GM12891 (cell line): ENCODE measurements at regions not wholly inside any gene's neighbourhood (a gene's known extent, or its start where the extent isn't known, plus 50 kb on each side); places are given as distances from the start of the nearest gene placed in this dataset.
"Not testable (repeated sequence)": the region's sequence is repeated elsewhere in the genome, so short reads cannot be mapped to it uniquely, and the experiment has no call there.

Source experiments
- DNase-seq: peaks from one replicate; pipeline ENCODE4 v3.0.0; 2011; ENCODE audit warnings: low spot score; ENCODE audit not compliant: insufficient read length
- FAIRE-seq: peaks from 2 replicates; lab custom pipeline; 2011; peaks lifted over from hg19 to GRCh38; lab: Jason Lieb, UNC
- PAX5 ChIP-seq: IDR thresholded peaks from 2 replicates; pipeline ENCODE4 v1.6.1; 2011; ENCODE audit warnings: low read length, moderate library complexity, mild to moderate bottlenecking; ENCODE audit not compliant: insufficient read depth, severe bottlenecking
- POLR2A ChIP-seq: IDR thresholded peaks from 2 replicates; pipeline ENCODE4 v1.6.1; 2011; ENCODE audit warnings: low read depth, low read length, control low read depth
- POLR2AphosphoS5 ChIP-seq: IDR thresholded peaks from 2 replicates; pipeline ENCODE4 v1.6.1; 2011; ENCODE audit warnings: low read depth, low read length, control low read depth
- POU2F2 ChIP-seq: IDR thresholded peaks from 2 replicates; pipeline ENCODE4 v1.6.1; 2011; ENCODE audit warnings: low read depth, mild to moderate bottlenecking, control low read depth, low read length, moderate library complexity
- SPI1 ChIP-seq: IDR thresholded peaks from 2 replicates; pipeline ENCODE4 v1.6.1; 2011; ENCODE audit warnings: low read depth, low read length, control low read depth
- TAF1 ChIP-seq: IDR thresholded peaks from 2 replicates; pipeline ENCODE4 v1.6.1; 2011; ENCODE audit warnings: low read depth, low read length, control low read depth

- FAIRE-seq (no peak), DNase-seq (no peak)
- TF ChIP-seq POLR2A (no peak), TAF1 (no peak), POU2F2 (no peak), SPI1 (no peak), POLR2AphosphoS5 (no peak), PAX5 (no peak)
Observed at GRCh38 chr5:162268694-162269481, 201.3 kb downstream of the GABRG2 start.

GRCh38 chr5:162272417-162272816 lies 204.8 kb downstream of the GABRG2 start:
- no peak for FAIRE-seq
- no peak for TF ChIP-seq PAX5
- TF ChIP-seq POLR2A, result no peak
- no peak for TF ChIP-seq SPI1
- no peak for TF ChIP-seq POLR2AphosphoS5
- no peak for TF ChIP-seq POU2F2
- no peak for TF ChIP-seq TAF1
- DNase-seq, result no peak

- TF ChIP-seq POU2F2, result no peak
- no peak for TF ChIP-seq POLR2AphosphoS5
- TF ChIP-seq SPI1, result no peak
- DNase-seq, result no peak
- no peak for FAIRE-seq
Observed at GRCh38 chr5:162274679-162275078, 207.1 kb downstream of the GABRG2 start.

- FAIRE-seq, DNase-seq: not testable (repeated sequence)
Observed at GRCh38 chr5:162275387-162275786, 207.8 kb downstream of the GABRG2 start.

- FAIRE-seq, result no peak
- DNase-seq, result no peak
- TF ChIP-seq POLR2AphosphoS5 (no peak), PAX5 (no peak), POLR2A (no peak), POU2F2 (no peak), TAF1 (no peak), SPI1 (no peak)
Observed at GRCh38 chr5:162282191-162282590, 214.6 kb downstream of the GABRG2 start.

GRCh38 chr5:162283609-162284008 lies 216.0 kb downstream of the GABRG2 start:
- TF ChIP-seq TAF1, result no peak
- TF ChIP-seq SPI1, result no peak
- TF ChIP-seq POU2F2, result no peak
- TF ChIP-seq POLR2A, result no peak
- DNase-seq, result no peak
- FAIRE-seq, result no peak

- TF ChIP-seq POLR2A (no peak), SPI1 (no peak), TAF1 (no peak), POU2F2 (no peak), POLR2AphosphoS5 (no peak), PAX5 (no peak)
- FAIRE-seq, result no peak
- DNase-seq, result no peak
Observed at GRCh38 chr5:162288647-162289296, 221.2 kb downstream of the GABRG2 start.

GRCh38 chr5:162289489-162289888 lies 221.9 kb downstream of the GABRG2 start:
- no peak for FAIRE-seq
- no peak for DNase-seq
- TF ChIP-seq TAF1 (no peak), SPI1 (no peak), POLR2AphosphoS5 (no peak), POLR2A (no peak), POU2F2 (no peak), PAX5 (no peak)

GRCh38 chr5:162299793-162300192 lies 232.2 kb downstream of the GABRG2 start:
- no peak for DNase-seq
- FAIRE-seq, result no peak
- TF ChIP-seq TAF1 (no peak), SPI1 (no peak)

GRCh38 chr5:162301356-162301755 lies 233.8 kb downstream of the GABRG2 start:
- FAIRE-seq, result no peak
- no peak for DNase-seq
- TF ChIP-seq TAF1, result no peak

GRCh38 chr5:162323466-162323865 lies 255.9 kb downstream of the GABRG2 start:
- no peak for DNase-seq
- no peak for TF ChIP-seq POU2F2
- no peak for TF ChIP-seq POLR2AphosphoS5
- no peak for TF ChIP-seq PAX5
- TF ChIP-seq SPI1, result no peak
- no peak for TF ChIP-seq TAF1
- TF ChIP-seq POLR2A, result no peak
- no peak for FAIRE-seq
